ENCODE measurements at regions not wholly inside any gene's neighbourhood (a gene's known extent, or its start where the extent isn't known, plus 50 kb on each side); places are given as distances from the start of the nearest gene placed in this dataset.

DNA sequence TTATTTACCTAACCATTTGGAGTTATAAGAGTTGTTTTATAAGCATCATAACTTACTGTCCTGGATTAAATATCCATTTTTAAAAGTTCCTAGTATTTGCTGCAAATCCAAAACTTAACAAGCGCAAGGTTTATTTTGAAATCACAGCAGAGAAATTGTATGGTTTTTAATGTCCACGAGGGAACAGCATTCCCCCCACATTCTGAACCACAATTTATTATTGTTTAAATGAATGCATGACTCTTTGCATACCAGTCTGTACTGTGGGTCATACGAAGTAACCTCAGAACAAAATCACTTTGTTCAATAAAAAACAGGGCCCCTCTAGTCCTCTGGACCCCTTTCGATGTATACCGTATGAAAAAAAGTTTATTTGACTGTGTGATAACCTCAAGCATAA, 75.9 kb downstream of the DACT1 start:
- Histone ChIP-seq H3K4me3 (ENCODE audit: low read length) (no peak overlapping the region), H3K36me3 (ENCODE audit: control insufficient read depth, insufficient read depth, low read length, severe bottlenecking) (no peaks in the 10 kb centered on the region), H3K9me3 (ENCODE audit: control insufficient read depth, low read length) (no peaks in the 10 kb centered on the region), H3K27me3 (replicated peaks; ENCODE audit: control insufficient read depth, insufficient read depth, low read length) (no peaks in the 10 kb centered on the region), H3K4me1 (ENCODE audit: control insufficient read depth, insufficient read depth, low read length) (no peaks in the 10 kb centered on the region), H3K9ac (ENCODE audit: low read length) (no peak overlapping the region)
- no peak for DNase-seq (ENCODE audit: low read depth)

DNA sequence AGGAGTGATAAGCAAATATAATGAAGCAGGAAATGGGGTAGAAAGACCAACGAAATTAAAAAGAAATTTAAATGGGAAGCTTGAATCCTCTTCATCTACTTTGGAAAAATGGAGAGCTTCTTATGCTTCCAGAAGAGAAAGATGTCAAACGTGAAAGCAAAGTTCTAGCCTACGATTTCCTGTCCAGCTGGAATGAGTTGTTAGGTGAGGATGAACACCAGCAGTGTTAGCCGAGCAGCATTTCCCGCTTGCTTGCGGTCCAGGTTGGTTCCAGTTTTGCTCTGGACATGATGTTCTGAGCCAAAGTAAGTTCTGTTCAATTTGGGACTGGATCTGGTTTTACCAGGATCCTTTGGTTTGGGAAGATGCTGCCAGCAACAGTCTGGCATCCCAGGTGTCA, 78.9 kb downstream of the DACT1 start:
- no peaks in the 10 kb centered on the region for H3K9me3 ChIP-seq (ENCODE audit: control insufficient read depth, low read length)
- peak overlapping the region; percentile 31 for H3K4me3 ChIP-seq (ENCODE audit: low read length)
- H3K27me3 ChIP-seq (replicated peaks; ENCODE audit: control insufficient read depth, insufficient read depth, low read length), result no peaks in the 10 kb centered on the region
- H3K36me3 ChIP-seq (ENCODE audit: control insufficient read depth, insufficient read depth, low read length, severe bottlenecking), result no peaks in the 10 kb centered on the region
- no peak overlapping the region for H3K9ac ChIP-seq (ENCODE audit: low read length)
- no peaks in the 10 kb centered on the region for H3K4me1 ChIP-seq (ENCODE audit: control insufficient read depth, insufficient read depth, low read length)
- no peak for DNase-seq (ENCODE audit: low read depth)

DNA sequence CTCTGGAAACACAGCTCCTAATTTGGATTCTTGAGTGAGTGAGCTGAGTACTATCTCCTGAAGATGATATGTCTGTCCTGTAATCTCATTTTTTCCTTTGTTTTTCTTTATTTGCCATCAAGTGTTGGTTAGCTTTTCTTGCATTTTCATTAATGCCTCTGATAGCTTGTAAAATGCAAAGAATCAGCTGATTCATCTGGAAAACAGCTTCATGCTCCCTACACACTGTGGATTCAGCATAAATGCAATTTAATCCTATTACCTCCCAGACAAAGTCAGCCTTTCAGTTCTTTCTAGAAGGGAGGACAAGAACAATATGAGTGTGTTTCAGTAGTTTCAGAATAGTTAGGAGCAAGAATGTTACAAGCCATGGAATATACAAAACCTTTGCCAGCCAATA, 79.4 kb downstream of the DACT1 start:
- Histone ChIP-seq H3K27me3 (replicated peaks; ENCODE audit: control insufficient read depth, insufficient read depth, low read length) (no peaks in the 10 kb centered on the region), H3K4me1 (ENCODE audit: control insufficient read depth, insufficient read depth, low read length) (no peaks in the 10 kb centered on the region), H3K9me3 (ENCODE audit: control insufficient read depth, low read length) (no peaks in the 10 kb centered on the region), H3K36me3 (ENCODE audit: control insufficient read depth, insufficient read depth, low read length, severe bottlenecking) (no peaks in the 10 kb centered on the region), H3K4me3 (ENCODE audit: low read length) (no peak overlapping the region), H3K9ac (ENCODE audit: low read length) (no peak overlapping the region)
- DNase-seq (ENCODE audit: low read depth), result no peak

DNA sequence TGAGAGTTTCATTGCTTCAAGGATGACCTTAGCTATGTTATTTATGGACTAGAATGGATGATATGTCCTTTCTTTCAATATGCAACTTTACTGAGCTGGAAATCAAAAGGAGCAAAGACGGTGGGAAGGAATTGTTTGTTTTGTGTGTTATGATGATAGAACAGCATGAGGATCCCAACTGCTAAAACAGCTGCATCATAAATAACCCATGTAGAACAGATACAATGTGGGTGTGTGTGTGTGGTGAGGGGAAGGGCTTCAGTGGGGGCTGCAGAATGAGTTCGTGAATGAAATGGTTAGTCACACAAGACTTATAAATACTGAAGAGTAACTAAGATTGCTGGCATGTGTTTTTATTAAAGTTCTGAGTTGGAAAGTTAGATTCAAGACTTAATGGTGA, 80.1 kb downstream of the DACT1 start:
- DNase-seq (ENCODE audit: low read depth), result no peak
- Histone ChIP-seq H3K9ac (ENCODE audit: low read length) (no peak overlapping the region), H3K4me1 (ENCODE audit: control insufficient read depth, insufficient read depth, low read length) (peaks cover 5% of the 10 kb centered on the region)

DNA sequence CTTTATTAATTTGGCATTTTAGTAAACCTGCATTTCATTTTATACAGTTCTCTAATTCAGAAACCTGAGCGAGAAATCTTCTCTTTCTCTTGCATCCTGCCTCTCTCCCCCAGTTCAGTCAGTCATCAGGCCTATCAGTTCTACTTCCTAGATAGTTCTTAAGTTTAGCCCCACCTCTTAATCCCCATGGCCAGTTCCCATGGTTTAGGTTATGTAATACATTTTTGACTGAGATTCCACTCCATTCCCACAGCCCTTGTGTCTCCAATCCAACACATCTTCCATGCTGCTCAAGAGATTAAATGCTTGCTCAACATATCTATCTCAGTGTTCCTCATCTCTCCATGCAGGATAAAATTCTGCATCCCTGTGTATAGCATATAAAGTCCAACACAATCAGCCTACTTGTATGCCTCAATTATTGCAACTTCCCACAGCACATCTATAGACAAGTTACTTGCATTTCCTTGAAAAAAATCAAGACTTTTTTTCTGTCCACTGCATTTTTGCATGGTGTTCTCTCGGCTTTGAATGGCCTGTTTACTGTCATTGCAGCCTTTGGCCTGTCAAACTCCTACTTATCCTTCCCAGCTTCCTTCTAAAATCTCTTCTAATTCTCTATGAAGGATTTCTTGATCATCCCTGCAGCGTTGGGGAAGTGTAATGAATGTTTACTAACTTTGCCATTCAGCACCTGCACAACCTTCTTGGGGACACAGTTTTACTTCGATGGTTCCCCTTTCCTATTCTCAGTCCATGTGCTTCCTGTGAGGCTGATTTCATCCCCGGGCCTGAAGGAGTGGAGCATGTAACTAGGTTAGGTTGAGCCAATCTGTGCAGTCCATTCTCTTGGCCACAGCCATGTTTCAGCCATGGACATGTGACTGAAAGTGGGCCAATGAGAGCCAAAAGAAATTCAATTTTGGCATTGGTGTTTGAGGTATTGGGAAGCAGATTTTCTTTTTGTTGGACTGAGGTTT, 80.8 kb downstream of the DACT1 start:
- Histone ChIP-seq H3K9ac (ENCODE audit: low read length) (no peak overlapping the region), H3K4me3 (ENCODE audit: low read length) (no peak overlapping the region), H3K9me3 (ENCODE audit: control insufficient read depth, low read length) (no peaks in the 10 kb centered on the region), H3K27me3 (replicated peaks; ENCODE audit: control insufficient read depth, insufficient read depth, low read length) (no peaks in the 10 kb centered on the region), H3K4me1 (ENCODE audit: control insufficient read depth, insufficient read depth, low read length) (peaks cover 5% of the 10 kb centered on the region), H3K36me3 (ENCODE audit: control insufficient read depth, insufficient read depth, low read length, severe bottlenecking) (no peaks in the 10 kb centered on the region)
- no peak for DNase-seq (ENCODE audit: low read depth)

More for the DNA sequence above, 80.1 kb downstream of the DACT1 start:
- H3K27me3 ChIP-seq (replicated peaks; ENCODE audit: control insufficient read depth, insufficient read depth, low read length), result no peaks in the 10 kb centered on the region
- H3K9me3 ChIP-seq (ENCODE audit: control insufficient read depth, low read length), result no peaks in the 10 kb centered on the region
- H3K4me3 ChIP-seq (ENCODE audit: low read length), result no peak overlapping the region
- no peaks in the 10 kb centered on the region for H3K36me3 ChIP-seq (ENCODE audit: control insufficient read depth, insufficient read depth, low read length, severe bottlenecking)

DNA sequence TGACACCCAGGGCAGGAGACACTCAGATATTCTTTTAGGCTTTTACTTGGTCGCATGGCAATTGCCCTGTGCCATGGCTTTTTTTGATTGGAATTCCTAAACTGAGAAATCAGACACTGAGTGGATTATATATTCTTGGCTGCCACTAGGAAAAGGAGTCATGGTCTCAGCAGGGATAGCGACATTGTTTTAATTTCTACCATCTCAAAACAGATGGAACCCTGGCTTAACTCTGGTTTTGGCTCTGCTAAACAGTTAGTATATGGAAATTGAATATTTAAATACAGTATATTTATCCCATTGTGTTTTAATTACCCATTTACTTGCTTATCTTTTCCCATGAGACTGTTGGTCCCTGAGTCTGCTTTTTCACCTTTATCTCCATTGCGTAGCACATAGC, 84.0 kb downstream of the DACT1 start:
- DNase-seq (ENCODE audit: low read depth), result no peak
- peaks cover 5% of the 10 kb centered on the region for H3K4me1 ChIP-seq (ENCODE audit: control insufficient read depth, insufficient read depth, low read length)
- no peak overlapping the region for H3K9ac ChIP-seq (ENCODE audit: low read length)
- H3K9me3 ChIP-seq (ENCODE audit: control insufficient read depth, low read length), result no peaks in the 10 kb centered on the region
- no peak overlapping the region for H3K4me3 ChIP-seq (ENCODE audit: low read length)
- no peaks in the 10 kb centered on the region for H3K27me3 ChIP-seq (replicated peaks; ENCODE audit: control insufficient read depth, insufficient read depth, low read length)
- H3K36me3 ChIP-seq (ENCODE audit: control insufficient read depth, insufficient read depth, low read length, severe bottlenecking), result no peaks in the 10 kb centered on the region

DNA sequence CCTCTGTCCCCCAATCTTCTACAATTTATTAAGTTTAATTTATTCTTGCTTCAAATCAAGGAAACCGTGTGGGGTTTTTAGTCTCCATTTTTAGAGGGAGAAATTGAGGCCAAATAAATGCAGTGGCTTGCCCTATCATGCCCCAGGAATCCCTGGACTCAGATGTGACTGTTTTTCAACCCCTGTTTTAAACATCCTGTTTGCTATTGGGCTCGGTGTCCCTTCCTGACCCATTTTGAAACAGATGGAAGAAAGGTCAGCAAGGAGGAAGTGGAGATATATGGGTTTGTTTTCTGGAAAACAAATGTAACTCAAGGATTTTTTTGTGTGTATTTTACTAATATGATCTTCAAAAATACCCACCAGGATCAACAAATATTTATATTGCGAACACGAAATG, 84.7 kb downstream of the DACT1 start:
- no peak for DNase-seq (ENCODE audit: low read depth)
- Histone ChIP-seq H3K9ac (ENCODE audit: low read length) (no peak overlapping the region), H3K4me3 (ENCODE audit: low read length) (no peak overlapping the region), H3K4me1 (ENCODE audit: control insufficient read depth, insufficient read depth, low read length) (peaks cover 5% of the 10 kb centered on the region), H3K36me3 (ENCODE audit: control insufficient read depth, insufficient read depth, low read length, severe bottlenecking) (no peaks in the 10 kb centered on the region), H3K27me3 (replicated peaks; ENCODE audit: control insufficient read depth, insufficient read depth, low read length) (no peaks in the 10 kb centered on the region), H3K9me3 (ENCODE audit: control insufficient read depth, low read length) (no peaks in the 10 kb centered on the region)

DNA sequence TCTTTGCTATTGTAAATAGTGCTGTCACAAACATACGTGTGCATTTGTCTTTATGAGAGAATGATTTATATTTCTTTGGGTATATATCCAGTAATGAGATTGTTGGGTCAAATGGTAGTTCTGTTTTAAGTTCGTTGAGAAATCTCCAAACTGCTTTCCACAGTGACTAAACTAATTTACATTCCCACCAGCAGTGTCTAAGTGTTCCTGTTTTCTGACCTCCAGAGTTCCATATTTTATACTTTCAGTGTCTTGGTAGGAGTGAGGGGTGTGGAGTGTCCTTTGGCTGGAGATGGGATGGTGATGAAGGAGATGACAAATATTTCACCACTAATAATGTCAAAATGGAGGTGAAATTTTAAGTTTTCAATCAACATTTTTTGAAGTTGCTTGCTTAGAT, 86.4 kb downstream of the DACT1 start:
- H3K9me3 ChIP-seq (ENCODE audit: control insufficient read depth, low read length), result no peaks in the 10 kb centered on the region
- no peak overlapping the region for H3K9ac ChIP-seq (ENCODE audit: low read length)
- H3K4me3 ChIP-seq (ENCODE audit: low read length), result no peak overlapping the region
- no peaks in the 10 kb centered on the region for H3K36me3 ChIP-seq (ENCODE audit: control insufficient read depth, insufficient read depth, low read length, severe bottlenecking)
- DNase-seq (ENCODE audit: low read depth), result no peak
- H3K27me3 ChIP-seq (replicated peaks; ENCODE audit: control insufficient read depth, insufficient read depth, low read length), result no peaks in the 10 kb centered on the region
- H3K4me1 ChIP-seq (ENCODE audit: control insufficient read depth, insufficient read depth, low read length), result peaks cover 5% of the 10 kb centered on the region

DNA sequence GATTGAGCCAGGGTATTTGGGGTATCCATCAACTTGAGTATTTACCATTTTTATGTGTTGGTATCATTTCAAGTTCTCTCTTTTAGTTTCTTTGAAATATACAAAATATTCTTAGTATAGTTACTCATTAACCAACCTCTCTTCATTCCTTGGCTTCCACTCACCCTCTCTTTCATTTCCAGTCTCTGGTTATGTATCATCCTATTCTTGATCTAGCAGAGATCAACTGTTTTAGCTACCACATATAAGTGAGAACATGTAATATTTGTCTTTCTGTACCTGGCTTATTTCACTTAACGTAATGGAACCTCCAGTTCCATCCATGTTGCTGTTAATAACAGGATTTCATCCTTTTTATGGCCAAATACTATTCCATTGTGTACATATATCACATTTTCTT, 86.9 kb downstream of the DACT1 start:
- H3K27me3 ChIP-seq (replicated peaks; ENCODE audit: control insufficient read depth, insufficient read depth, low read length), result no peaks in the 10 kb centered on the region
- no peak overlapping the region for H3K9ac ChIP-seq (ENCODE audit: low read length)
- no peak for DNase-seq (ENCODE audit: low read depth)
- H3K9me3 ChIP-seq (ENCODE audit: control insufficient read depth, low read length), result no peaks in the 10 kb centered on the region
- H3K36me3 ChIP-seq (ENCODE audit: control insufficient read depth, insufficient read depth, low read length, severe bottlenecking), result no peaks in the 10 kb centered on the region
- H3K4me3 ChIP-seq (ENCODE audit: low read length), result no peak overlapping the region
- peaks cover 5% of the 10 kb centered on the region for H3K4me1 ChIP-seq (ENCODE audit: control insufficient read depth, insufficient read depth, low read length)

DNA sequence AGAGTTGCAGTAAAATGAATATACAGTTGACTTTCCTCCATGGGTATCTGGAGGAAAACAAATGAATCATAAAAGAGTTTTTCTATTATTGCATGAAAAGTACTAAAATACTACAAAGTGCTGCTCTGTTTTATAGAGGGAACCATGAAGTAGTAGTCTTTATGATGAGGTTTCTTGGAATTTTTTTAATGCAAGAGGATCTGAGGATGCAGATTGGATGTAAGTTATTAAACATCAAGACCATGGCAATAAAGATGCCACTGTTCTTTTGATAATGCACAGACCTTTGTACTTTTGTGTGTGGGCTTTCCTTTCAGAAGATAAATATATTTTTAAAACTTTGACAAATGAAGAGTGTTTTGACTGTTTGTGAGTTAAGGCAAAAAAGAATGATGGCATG, 87.5 kb downstream of the DACT1 start:
- Histone ChIP-seq H3K9me3 (ENCODE audit: control insufficient read depth, low read length) (no peaks in the 10 kb centered on the region), H3K4me3 (ENCODE audit: low read length) (no peak overlapping the region), H3K27me3 (replicated peaks; ENCODE audit: control insufficient read depth, insufficient read depth, low read length) (no peaks in the 10 kb centered on the region), H3K9ac (ENCODE audit: low read length) (no peak overlapping the region), H3K4me1 (ENCODE audit: control insufficient read depth, insufficient read depth, low read length) (peaks cover 5% of the 10 kb centered on the region), H3K36me3 (ENCODE audit: control insufficient read depth, insufficient read depth, low read length, severe bottlenecking) (no peaks in the 10 kb centered on the region)
- DNase-seq (ENCODE audit: low read depth), result no peak

DNA sequence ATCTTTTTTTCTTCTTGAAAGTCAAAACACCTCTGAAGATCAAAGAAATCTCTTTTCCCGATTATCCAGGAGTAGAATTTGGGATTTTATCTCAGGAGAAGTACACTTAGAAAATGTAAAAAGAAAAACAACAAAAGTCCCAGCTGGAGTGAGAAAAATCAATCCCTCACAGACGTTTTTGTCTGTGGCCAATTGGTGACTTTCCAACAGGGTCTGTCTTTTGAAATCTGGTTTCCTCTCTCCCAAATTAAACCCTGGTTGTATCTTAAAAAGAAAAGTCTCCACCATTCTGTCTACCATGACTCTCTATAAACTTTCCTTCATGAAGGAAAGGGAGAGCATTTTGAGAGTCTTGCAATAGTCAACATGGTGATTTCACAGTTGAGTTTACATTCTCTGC, 88.1 kb downstream of the DACT1 start:
- Histone ChIP-seq H3K27me3 (replicated peaks; ENCODE audit: control insufficient read depth, insufficient read depth, low read length) (no peaks in the 10 kb centered on the region), H3K36me3 (ENCODE audit: control insufficient read depth, insufficient read depth, low read length, severe bottlenecking) (no peaks in the 10 kb centered on the region), H3K9me3 (ENCODE audit: control insufficient read depth, low read length) (no peaks in the 10 kb centered on the region), H3K9ac (ENCODE audit: low read length) (no peak overlapping the region), H3K4me3 (ENCODE audit: low read length) (no peak overlapping the region), H3K4me1 (ENCODE audit: control insufficient read depth, insufficient read depth, low read length) (peaks cover 12% of the 10 kb centered on the region)
- no peak for DNase-seq (ENCODE audit: low read depth)

Data from adipocyte (in vitro differentiated cells).